DND-41 (cell line): ENCODE measurements at regions not wholly inside any gene's neighbourhood (a gene's known extent, or its start where the extent isn't known, plus 50 kb on each side); places are given as distances from the start of the nearest gene placed in this dataset.
A peak's percentile ranks its signal among the peaks of the same experiment; 100 is the strongest.

Experiments
- ATAC-seq: fragments of 200-7000 bp; cut with Tn5 transposase; 3 replicates; pipeline ENCODE4 v1.9.1; 2021; ENCODE audit warnings: low read depth; ENCODE audit not compliant: insufficient read depth
- DNase-seq: peaks from one replicate; pipeline ENCODE4 v3.0.0-alpha.2; 2020
- H2AFZ ChIP-seq: 2 replicates; pipeline ENCODE4 v1.6.0; 2012; ENCODE audit warnings: low read depth, low read length
- H3K27ac ChIP-seq: 2 replicates; pipeline ENCODE4 v1.5.1; 2012; ENCODE audit warnings: low read length, inconsistent platforms
- H3K27me3 ChIP-seq: fragments of 200-600 bp; sonication (generic); 2 replicates; pipeline ENCODE4 v1.6.0; 2012; ENCODE audit warnings: low read length, mild to moderate bottlenecking, inconsistent platforms; ENCODE audit not compliant: insufficient read depth, poor library complexity
- H3K36me3 ChIP-seq: 2 replicates; pipeline ENCODE4 v1.5.1; 2012; ENCODE audit warnings: low read length, inconsistent platforms; ENCODE audit not compliant: insufficient read depth
- H3K4me1 ChIP-seq: 2 replicates; pipeline ENCODE4 v1.5.1; 2012; ENCODE audit warnings: mild to moderate bottlenecking, low read length; ENCODE audit not compliant: insufficient read depth
- H3K4me2 ChIP-seq: 2 replicates; pipeline ENCODE4 v1.6.0; 2012; ENCODE audit warnings: mild to moderate bottlenecking, moderate library complexity, low read length, inconsistent platforms; ENCODE audit not compliant: insufficient read depth
- H3K4me3 ChIP-seq, 2 experiments: fragments of 200-600 bp in 1 of 2; shearing (Covaris generic) in 1 of 2; 2 replicates each; pipeline ENCODE4 v1.5.1; 2012 to 2016; ENCODE audit warnings: inconsistent platforms in 2 of 2, low read length in 2 of 2, mild to moderate bottlenecking in 2 of 2, low read depth in 1 of 2, moderate library complexity in 1 of 2
- H3K79me2 ChIP-seq: 2 replicates; pipeline ENCODE4 v1.6.0; 2012; ENCODE audit warnings: low read length, inconsistent platforms; ENCODE audit not compliant: insufficient read depth
- H3K9ac ChIP-seq: 2 replicates; pipeline ENCODE4 v1.6.0; 2012; ENCODE audit warnings: low read depth, mild to moderate bottlenecking, inconsistent platforms, low read length, moderate library complexity
- H3K9me3 ChIP-seq: 2 replicates; pipeline ENCODE4 v1.5.1; 2012; ENCODE audit warnings: low read length, moderate library complexity, mild to moderate bottlenecking, inconsistent platforms; ENCODE audit not compliant: insufficient read depth, severe bottlenecking
- H4K20me1 ChIP-seq: 2 replicates; pipeline ENCODE4 v1.6.0; 2012; ENCODE audit warnings: low read length; ENCODE audit not compliant: insufficient read depth
- CTCF ChIP-seq: IDR thresholded peaks from 2 replicates; pipeline ENCODE4 v1.5.1; 2012; ENCODE audit warnings: borderline replicate concordance, low read length, moderate library complexity, mild to moderate bottlenecking; ENCODE audit not compliant: poor library complexity, severe bottlenecking; ENCODE audit errors: extremely low read depth
- EZH2 ChIP-seq: IDR thresholded peaks from 3 replicates; pipeline ENCODE4 v1.6.1; 2012; ENCODE audit warnings: borderline replicate concordance, low read depth, mild to moderate bottlenecking, moderate library complexity, low read length, inconsistent platforms; ENCODE audit not compliant: severe bottlenecking

- H3K27me3 ChIP-seq, result no peaks in the 10 kb centered on the region
- H3K36me3 ChIP-seq, result no peaks in the 10 kb centered on the region
- no peaks in the 10 kb centered on the region for H3K9me3 ChIP-seq
- H3K4me2 ChIP-seq, result no peak overlapping the region
- H3K79me2 ChIP-seq, result no peaks in the 10 kb centered on the region
- no peak overlapping the region for H2AFZ ChIP-seq
- H3K4me1 ChIP-seq, result no peaks in the 10 kb centered on the region
- no peak overlapping the region for H3K4me3 ChIP-seq
- no peaks in the 10 kb centered on the region for H4K20me1 ChIP-seq
- TF ChIP-seq EZH2 (no peak), CTCF (peak; percentile 23)
- DNase-seq (no peak), ATAC-seq (peak; percentile 48; the same call in 1 of the 3 replicates)
- H3K27ac ChIP-seq, result no peak overlapping the region
- H3K9ac ChIP-seq, result no peak overlapping the region
Measured at GRCh38 chr13:66200555-66200954, 1029.6 kb downstream of the PCDH9 start.

- DNase-seq (no peak), ATAC-seq (no peak)
- Histone ChIP-seq H3K79me2 (no peaks in the 10 kb centered on the region), H3K9me3 (no peaks in the 10 kb centered on the region), H3K27ac (no peak overlapping the region), H3K27me3 (no peaks in the 10 kb centered on the region), H2AFZ (no peak overlapping the region), H3K4me2 (no peak overlapping the region), H3K4me1 (no peaks in the 10 kb centered on the region), H3K9ac (no peak overlapping the region), H4K20me1 (no peaks in the 10 kb centered on the region), H3K36me3 (no peaks in the 10 kb centered on the region), H3K4me3 (no peak overlapping the region)
- TF ChIP-seq CTCF, result no peak
Measured at GRCh38 chr13:66195238-66195637, 1034.9 kb downstream of the PCDH9 start.

GRCh38 chr13:66189986-66190385 is 1040.2 kb downstream of the PCDH9 start:
- TF ChIP-seq EZH2 (no peak), CTCF (no peak)
- H3K79me2 ChIP-seq, result no peaks in the 10 kb centered on the region
- H4K20me1 ChIP-seq, result no peaks in the 10 kb centered on the region
- no peak overlapping the region for H3K27ac ChIP-seq
- DNase-seq (no peak), ATAC-seq (no peak)
- no peak overlapping the region for H3K9ac ChIP-seq
- no peaks in the 10 kb centered on the region for H3K27me3 ChIP-seq
- no peaks in the 10 kb centered on the region for H3K9me3 ChIP-seq
- H3K4me2 ChIP-seq, result no peak overlapping the region
- no peak overlapping the region for H3K4me3 ChIP-seq
- H3K4me1 ChIP-seq, result no peaks in the 10 kb centered on the region
- no peak overlapping the region for H2AFZ ChIP-seq
- no peaks in the 10 kb centered on the region for H3K36me3 ChIP-seq

GRCh38 chr13:66180836-66181235 is 1049.3 kb downstream of the PCDH9 start:
- H3K4me3 ChIP-seq, result no peak overlapping the region
- no peaks in the 10 kb centered on the region for H3K4me1 ChIP-seq
- H2AFZ ChIP-seq, result no peak overlapping the region
- H3K79me2 ChIP-seq, result no peaks in the 10 kb centered on the region
- ATAC-seq (no peak), DNase-seq (no peak)
- no peak for TF ChIP-seq CTCF
- TF ChIP-seq EZH2, result no peak
- H3K36me3 ChIP-seq, result no peaks in the 10 kb centered on the region
- peaks cover 5% of the 10 kb centered on the region for H3K9me3 ChIP-seq
- no peaks in the 10 kb centered on the region for H4K20me1 ChIP-seq
- no peak overlapping the region for H3K9ac ChIP-seq
- no peaks in the 10 kb centered on the region for H3K27me3 ChIP-seq
- no peak overlapping the region for H3K4me2 ChIP-seq
- H3K27ac ChIP-seq, result no peak overlapping the region
